Endodermal cell (in vitro differentiated cells): ENCODE measurements at regions not wholly inside any gene's neighbourhood (a gene's known extent, or its start where the extent isn't known, plus 50 kb on each side); places are given as distances from the start of the nearest gene placed in this dataset.
A peak's percentile ranks its signal among the peaks of the same experiment; 100 is the strongest.

Source experiments
- DNase-seq: peaks from one replicate; pipeline ENCODE4 v3.0.0-alpha.2; 2017
- H3K27ac ChIP-seq: 2 replicates; pipeline ENCODE4 v1.5.1; 2013; ENCODE audit warnings: mild to moderate bottlenecking, low read depth, low read length, moderate library complexity
- H3K27me3 ChIP-seq: 2 replicates; pipeline ENCODE4 v1.6.1; 2013; ENCODE audit warnings: mild to moderate bottlenecking, low read length, moderate library complexity; ENCODE audit not compliant: insufficient read depth, control insufficient read depth, poor library complexity, severe bottlenecking
- H3K36me3 ChIP-seq: 2 replicates; pipeline ENCODE4 v1.7.0; 2013; ENCODE audit warnings: mild to moderate bottlenecking, low read length, moderate library complexity; ENCODE audit not compliant: control insufficient read depth, insufficient read depth
- H3K4me1 ChIP-seq: one replicate; pipeline ENCODE4 v1.7.0; 2013; ENCODE audit warnings: low read length; ENCODE audit not compliant: control insufficient read depth, insufficient read depth
- H3K4me3 ChIP-seq: 2 replicates; pipeline ENCODE4 v1.5.1; 2013; ENCODE audit warnings: mild to moderate bottlenecking, low read length, moderate library complexity
- H3K9ac ChIP-seq: 2 replicates; pipeline ENCODE4 v1.6.1; 2013; ENCODE audit warnings: mild to moderate bottlenecking, low read length, moderate library complexity; ENCODE audit not compliant: poor library complexity, severe bottlenecking; ENCODE audit errors: extremely low read depth
- H3K9me3 ChIP-seq: 2 replicates; pipeline ENCODE4 v1.6.1; 2013; ENCODE audit warnings: mild to moderate bottlenecking, low read length, moderate library complexity; ENCODE audit not compliant: control insufficient read depth
- H3K27ac Mint-ChIP-seq: 2 replicates; pipeline ENCODE4 v1.8.0; 2020; ENCODE audit warnings: mixed read lengths
- H3K27me3 Mint-ChIP-seq: 2 replicates; pipeline ENCODE4 v1.8.0; 2021; ENCODE audit warnings: mild to moderate bottlenecking, mixed read lengths; ENCODE audit not compliant: insufficient read depth
- H3K36me3 Mint-ChIP-seq: 2 replicates; pipeline ENCODE4 v1.8.0; 2020; ENCODE audit warnings: low read depth, mixed read lengths
- H3K4me1 Mint-ChIP-seq: 2 replicates; pipeline ENCODE4 v1.8.0; 2020; ENCODE audit warnings: mixed read lengths
- H3K4me3 Mint-ChIP-seq: 2 replicates; pipeline ENCODE4 v1.8.0; 2020; ENCODE audit warnings: mild to moderate bottlenecking, moderate library complexity, mixed read lengths
- H3K9me3 Mint-ChIP-seq: 2 replicates; pipeline ENCODE4 v1.8.0; 2020; ENCODE audit warnings: mild to moderate bottlenecking, mixed read lengths
- WGBS, 2 experiments: methylation state at CpG; one replicate each; pipeline versions ENCODE4 v1.1.5 to v1.1.7; 2013; ENCODE audit warnings: missing lambda C conversion rate in 2 of 2, mixed read lengths in 1 of 2; ENCODE audit not compliant: insufficient coverage in 1 of 2, insufficient read length in 1 of 2; 5-methylcytosine and 5-hydroxymethylcytosine counted together
- TF ChIP-seq, protein P1 (sequence below): fragments of 200-600 bp; sonication (generic); conservative IDR thresholded peaks from 2 replicates; pipeline ENCODE4 v1.5.0; 2021; ENCODE audit warnings: antibody characterized with exemption, mild to moderate bottlenecking

DNA sequence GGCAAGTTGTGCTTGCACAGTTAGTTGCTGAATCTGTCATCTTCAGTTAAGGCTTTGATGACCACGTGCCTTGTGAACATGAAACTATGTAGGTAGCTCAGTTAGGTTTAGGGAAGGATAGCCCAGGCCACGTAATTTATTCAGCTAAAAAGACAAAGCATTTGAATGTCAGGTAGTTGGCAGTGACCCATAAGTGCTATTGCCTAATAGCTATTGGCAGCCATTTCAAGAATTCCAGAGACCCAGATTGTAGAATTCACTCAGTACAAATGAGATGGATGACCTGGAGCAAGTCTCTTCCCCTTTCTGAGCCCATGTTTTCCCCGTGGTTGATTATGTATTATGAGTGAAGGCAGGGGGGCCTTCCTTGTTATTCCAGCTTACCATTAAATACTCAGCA is 265.3 kb upstream of the ANO5 start:
- no peak overlapping the region for H3K4me3 Mint-ChIP-seq
- H3K36me3 ChIP-seq: no peaks in the 10 kb centered on the region
- no peaks in the 10 kb centered on the region for H3K27me3 ChIP-seq
- no peaks in the 10 kb centered on the region for H3K9me3 Mint-ChIP-seq
- WGBS, 2 experiments: 0 to 52% methylated on average over 1 to 2 of the region's 3 CpGs
- TF ChIP-seq, protein P1, sequence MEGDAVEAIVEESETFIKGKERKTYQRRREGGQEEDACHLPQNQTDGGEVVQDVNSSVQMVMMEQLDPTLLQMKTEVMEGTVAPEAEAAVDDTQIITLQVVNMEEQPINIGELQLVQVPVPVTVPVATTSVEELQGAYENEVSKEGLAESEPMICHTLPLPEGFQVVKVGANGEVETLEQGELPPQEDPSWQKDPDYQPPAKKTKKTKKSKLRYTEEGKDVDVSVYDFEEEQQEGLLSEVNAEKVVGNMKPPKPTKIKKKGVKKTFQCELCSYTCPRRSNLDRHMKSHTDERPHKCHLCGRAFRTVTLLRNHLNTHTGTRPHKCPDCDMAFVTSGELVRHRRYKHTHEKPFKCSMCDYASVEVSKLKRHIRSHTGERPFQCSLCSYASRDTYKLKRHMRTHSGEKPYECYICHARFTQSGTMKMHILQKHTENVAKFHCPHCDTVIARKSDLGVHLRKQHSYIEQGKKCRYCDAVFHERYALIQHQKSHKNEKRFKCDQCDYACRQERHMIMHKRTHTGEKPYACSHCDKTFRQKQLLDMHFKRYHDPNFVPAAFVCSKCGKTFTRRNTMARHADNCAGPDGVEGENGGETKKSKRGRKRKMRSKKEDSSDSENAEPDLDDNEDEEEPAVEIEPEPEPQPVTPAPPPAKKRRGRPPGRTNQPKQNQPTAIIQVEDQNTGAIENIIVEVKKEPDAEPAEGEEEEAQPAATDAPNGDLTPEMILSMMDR: no peak
- H3K4me3 ChIP-seq: no peak overlapping the region
- H3K9me3 ChIP-seq: no peaks in the 10 kb centered on the region
- H3K9ac ChIP-seq: no peak overlapping the region
- no peak for DNase-seq
- H3K36me3 Mint-ChIP-seq: no peaks in the 10 kb centered on the region
- H3K27me3 Mint-ChIP-seq: no peaks in the 10 kb centered on the region
- no peaks in the 10 kb centered on the region for H3K4me1 ChIP-seq
- no peak overlapping the region for H3K27ac ChIP-seq
- H3K4me1 Mint-ChIP-seq: peaks cover under 1% of the 10 kb centered on the region
- no peak overlapping the region for H3K27ac Mint-ChIP-seq

DNA sequence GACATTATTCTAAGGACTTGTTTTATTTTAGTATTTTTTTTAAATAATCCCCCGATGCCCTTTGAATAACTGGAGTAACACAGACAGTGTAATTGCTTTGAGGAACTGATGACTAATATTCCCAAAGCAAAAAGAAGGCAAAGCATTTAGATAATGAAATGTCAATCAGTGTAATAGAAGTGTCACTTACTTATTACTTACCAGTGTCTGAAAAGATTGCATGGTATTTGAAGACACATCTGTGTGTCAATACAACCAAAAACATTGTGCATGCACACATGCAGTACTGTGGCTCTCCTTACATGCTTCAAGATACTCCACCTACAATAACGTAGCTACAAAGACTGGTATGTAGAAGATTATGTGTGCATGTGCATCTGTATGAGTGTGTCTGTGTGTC is 264.0 kb upstream of the ANO5 start:
- TF ChIP-seq, protein P1: no peak
- Mint-ChIP-seq H3K27ac (no peak overlapping the region), H3K4me3 (no peak overlapping the region), H3K36me3 (no peaks in the 10 kb centered on the region), H3K27me3 (no peaks in the 10 kb centered on the region), H3K4me1 (no peaks in the 10 kb centered on the region), H3K9me3 (no peaks in the 10 kb centered on the region)
- H3K9ac ChIP-seq: no peak overlapping the region
- H3K4me3 ChIP-seq: no peak overlapping the region
- H3K27ac ChIP-seq: no peak overlapping the region
- no peaks in the 10 kb centered on the region for H3K4me1 ChIP-seq
- 94% methylated on average over 2 of the region's 2 CpGs; no CpG with 5 or more reads in 1 of the 2 experiments for WGBS, 2 experiments
- no peak for DNase-seq
- no peaks in the 10 kb centered on the region for H3K36me3 ChIP-seq
- no peaks in the 10 kb centered on the region for H3K27me3 ChIP-seq
- no peaks in the 10 kb centered on the region for H3K9me3 ChIP-seq

DNA sequence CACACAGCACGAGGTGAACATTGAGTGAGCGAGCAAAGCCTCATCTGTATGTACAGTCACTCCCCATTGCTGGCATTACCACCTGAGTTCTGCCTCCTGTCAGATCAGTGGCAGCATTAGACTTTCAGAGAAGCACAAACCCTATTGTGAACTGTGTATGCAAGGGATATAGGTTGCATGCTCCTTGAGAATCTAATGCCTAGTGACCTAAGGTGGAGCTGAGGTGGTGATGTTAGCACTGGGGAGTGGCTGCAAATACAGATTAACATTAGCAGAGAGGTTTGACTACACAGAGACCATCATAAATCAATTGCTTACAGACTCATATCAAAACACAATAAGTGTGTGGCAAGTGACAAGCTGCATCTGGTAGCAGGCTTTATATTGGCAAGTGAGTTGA is 262.5 kb upstream of the ANO5 start:
- H3K9ac ChIP-seq: no peak overlapping the region
- no peaks in the 10 kb centered on the region for H3K4me1 ChIP-seq
- no peaks in the 10 kb centered on the region for H3K36me3 ChIP-seq
- H3K27me3 ChIP-seq: no peaks in the 10 kb centered on the region
- H3K9me3 Mint-ChIP-seq: no peaks in the 10 kb centered on the region
- H3K4me3 ChIP-seq: no peak overlapping the region
- H3K27ac ChIP-seq: no peak overlapping the region
- TF ChIP-seq, protein P1: no peak
- H3K36me3 Mint-ChIP-seq: no peaks in the 10 kb centered on the region
- H3K27me3 Mint-ChIP-seq: no peaks in the 10 kb centered on the region
- no peaks in the 10 kb centered on the region for H3K4me1 Mint-ChIP-seq
- 87 to 94% methylated on average over 2 of the region's 2 CpGs for WGBS, 2 experiments
- no peak for DNase-seq
- H3K27ac Mint-ChIP-seq: peak overlapping the region; percentile 38
- no peaks in the 10 kb centered on the region for H3K9me3 ChIP-seq
- no peak overlapping the region for H3K4me3 Mint-ChIP-seq
